Heart left ventricle (tissue), 16 donors: ENCODE measurements at regions not wholly inside any gene's neighbourhood (a gene's known extent, or its start where the extent isn't known, plus 50 kb on each side); places are given as distances from the start of the nearest gene placed in this dataset.

Experiments used
- ATAC-seq, 4 donors: fragments of 200-7000 bp; cut with Tn5 transposase; one replicate each; pipeline ENCODE4 v1.9.1; 2020 to 2022; ENCODE audit warnings: moderate library complexity in 4 of 4, mild to moderate bottlenecking in 3 of 4, moderate number of reproducible peaks in 1 of 4
- DNase-seq, 5 donors: peaks; one replicate each; pipeline ENCODE4 v3.0.0-alpha.2; 2020
- H3K27ac ChIP-seq, 12 donors: fragments of 200-600 bp; sonication (generic) in 4 of 12; one replicate each; pipeline versions ENCODE4 v1.5.0 to v1.8.0; 2016 to 2022; ENCODE audit warnings: mild to moderate bottlenecking in 2 of 12
- H3K27me3 ChIP-seq, 9 donors: fragments of 200-600 bp; sonication (generic) in 2 of 9; one replicate each; pipeline versions ENCODE4 v1.5.1 to v1.8.0; 2016 to 2022; ENCODE audit warnings: mild to moderate bottlenecking in 3 of 9
- H3K36me3 ChIP-seq, 9 donors: fragments of 200-600 bp; sonication (generic) in 2 of 9; one replicate each; pipeline versions ENCODE4 v1.5.0 to v1.8.0; 2018 to 2022; ENCODE audit warnings: mild to moderate bottlenecking in 2 of 9
- H3K4me1 ChIP-seq, 12 donors: fragments of 200-600 bp; sonication (generic) in 4 of 12; one replicate each; pipeline versions ENCODE4 v1.5.0 to v1.8.0; 2016 to 2022; ENCODE audit warnings: mild to moderate bottlenecking in 3 of 12
- H3K4me3 ChIP-seq, 12 donors: fragments of 200-600 bp; sonication (generic) in 4 of 12; one replicate each; pipeline versions ENCODE4 v1.5.0 to v1.8.0; 2017 to 2022; ENCODE audit warnings: mild to moderate bottlenecking in 9 of 12, moderate library complexity in 4 of 12
- H3K9me3 ChIP-seq, 12 donors: fragments of 200-600 bp; sonication (generic) in 4 of 12; one replicate each; pipeline versions ENCODE4 v1.5.0 to v1.8.0; 2016 to 2022; ENCODE audit warnings: mild to moderate bottlenecking in 1 of 12
- POLR2A ChIP-seq, 2 donors: fragments of 450-650 bp; IDR thresholded peaks; one replicate each; pipeline ENCODE4 v1.6.1; 2017; ENCODE audit warnings: antibody characterized with exemption in 2 of 2, mild to moderate bottlenecking in 2 of 2, moderate library complexity in 2 of 2
- WGBS, 4 donors: extraction: QIAGEN DNeasy Blood & Tissue Kit in 2 of 4; methylation state at CpG; one replicate each; pipeline versions ENCODE4 v1.1.5 to v1.1.7; 2013 to 2018; 5-methylcytosine and 5-hydroxymethylcytosine counted together
- intact Hi-C, 10 donors: fragments of 100-400 bp; cut with DNase I; formaldehyde crosslinking; loops; one replicate each; pipeline versions ENCODE4 v1.11.1 to v1.14.2; 2022
- TF ChIP-seq, protein P1 (sequence below), 12 donors: fragments of 200-600 bp; sonication (generic) in 4 of 12; IDR thresholded peaks; one replicate each; pipeline versions ENCODE4 v1.5.0 to v1.8.0; 2018 to 2022; ENCODE audit warnings: antibody characterized with exemption in 12 of 12, mild to moderate bottlenecking in 5 of 12
- donor health status: ischemic (EF 13 %, LVEDD 7.1; RV severe dilation, severe dysfunction).
- donor health status: healthy with polysubstance abuse.
- donor health status: DM: no; HTN: yes; CAD: no.
- donor health status: DM: no; HTN: no; CAD: no.
- donor health status: ischemic (EF 25% LVEDD 6.9; RV normal size, moderate dysfunction).
- donor health status: ischemic (EF 25% LVEDD 5.7; RV mildly dilated, moderate dysfunction).
- donor health status: healthy.
- donor health status: DM: yes; HTN: yes; CAD: no.
- donor health status: ischemic (EF 35%, LVEDD 5.7; RV mildly dilated, moderate dysfunction).
- donor health status: nonischemic (EF 11% LVEDD 7.7; RV severe dilation, severe dysfunction).
- donor health status: DM: yes; HTN: yes; CAD: no.
- donor health status: PGD.
- donor health status: ischemic (EF 29% LVEDD 5.4; RV normal size, mild dysfunction).
- donor health status: nonischemic (EF 23%, LVEDD 6.1; RV moderate dilation, normal function).

GRCh38 chr5:51816427-51816826 lies 433.2 kb downstream of the ISL1 start:
- intact Hi-C loops = no loop called here
- no peaks in the 10 kb centered on the region for H3K4me1 ChIP-seq
- 61 to 75% (median 71%) methylated on average over 2 of the region's 2 CpGs for WGBS, 4 donors
- no peaks in the 10 kb centered on the region for H3K27me3 ChIP-seq
- H3K4me3 ChIP-seq = no peak overlapping the region
- ATAC-seq = no peak
- no peaks in the 10 kb centered on the region for H3K9me3 ChIP-seq
- no peak for DNase-seq
- no peaks in the 10 kb centered on the region for H3K36me3 ChIP-seq
- no peak for TF ChIP-seq POLR2A (IDR thresholded peaks at IDR 0.05)
- TF ChIP-seq, protein P1, sequence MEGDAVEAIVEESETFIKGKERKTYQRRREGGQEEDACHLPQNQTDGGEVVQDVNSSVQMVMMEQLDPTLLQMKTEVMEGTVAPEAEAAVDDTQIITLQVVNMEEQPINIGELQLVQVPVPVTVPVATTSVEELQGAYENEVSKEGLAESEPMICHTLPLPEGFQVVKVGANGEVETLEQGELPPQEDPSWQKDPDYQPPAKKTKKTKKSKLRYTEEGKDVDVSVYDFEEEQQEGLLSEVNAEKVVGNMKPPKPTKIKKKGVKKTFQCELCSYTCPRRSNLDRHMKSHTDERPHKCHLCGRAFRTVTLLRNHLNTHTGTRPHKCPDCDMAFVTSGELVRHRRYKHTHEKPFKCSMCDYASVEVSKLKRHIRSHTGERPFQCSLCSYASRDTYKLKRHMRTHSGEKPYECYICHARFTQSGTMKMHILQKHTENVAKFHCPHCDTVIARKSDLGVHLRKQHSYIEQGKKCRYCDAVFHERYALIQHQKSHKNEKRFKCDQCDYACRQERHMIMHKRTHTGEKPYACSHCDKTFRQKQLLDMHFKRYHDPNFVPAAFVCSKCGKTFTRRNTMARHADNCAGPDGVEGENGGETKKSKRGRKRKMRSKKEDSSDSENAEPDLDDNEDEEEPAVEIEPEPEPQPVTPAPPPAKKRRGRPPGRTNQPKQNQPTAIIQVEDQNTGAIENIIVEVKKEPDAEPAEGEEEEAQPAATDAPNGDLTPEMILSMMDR (IDR thresholded peaks at IDR 0.05) = no peak
- no peak overlapping the region for H3K27ac ChIP-seq

- no peak for TF ChIP-seq POLR2A (IDR thresholded peaks at IDR 0.05)
- TF ChIP-seq, protein P1 (IDR thresholded peaks at IDR 0.05) = no peak
- intact Hi-C loops = no loop called here
- 60 to 76% (median 69%) methylated on average over 3 of the region's 3 CpGs for WGBS, 4 donors
- DNase-seq = no peak
- H3K4me3 ChIP-seq = no peak overlapping the region
- H3K27me3 ChIP-seq = no peaks in the 10 kb centered on the region
- ATAC-seq = no peak
- no peak overlapping the region for H3K27ac ChIP-seq
- H3K36me3 ChIP-seq = no peaks in the 10 kb centered on the region
- no peaks in the 10 kb centered on the region for H3K4me1 ChIP-seq
- no peaks in the 10 kb centered on the region for H3K9me3 ChIP-seq
These were observed 438.4 kb downstream of the ISL1 start for GRCh38 chr5:51821697-51822096.

DNA sequence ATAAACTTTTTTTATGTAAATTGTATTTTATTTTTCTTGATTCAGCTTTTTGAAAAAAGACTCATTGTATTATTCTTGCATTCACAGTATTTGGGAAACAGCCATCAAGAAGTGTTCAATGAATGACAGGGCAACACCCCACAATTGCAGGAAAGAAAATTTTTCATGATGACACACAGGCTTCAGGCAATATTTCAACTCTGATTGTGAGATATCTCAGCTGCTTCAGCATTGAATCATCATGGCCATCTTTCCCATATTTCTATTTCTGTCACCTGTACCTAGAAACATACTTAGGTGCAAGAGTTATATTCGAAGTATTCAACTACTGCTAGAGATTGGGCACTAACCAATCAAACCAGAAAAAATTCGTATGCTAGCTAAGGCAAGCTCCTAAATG lies 446.0 kb downstream of the ISL1 start:
- 53 to 61% (median 56%) methylated on average over 2 of the region's 2 CpGs for WGBS, 4 donors
- Histone ChIP-seq H3K27me3 (no peaks in the 10 kb centered on the region), H3K36me3 (no peaks in the 10 kb centered on the region), H3K4me1 (peaks cover 0 to 3% (median 0%) of the 10 kb centered on the region in 12 donors), H3K9me3 (no peaks in the 10 kb centered on the region), H3K27ac (no peak overlapping the region), H3K4me3 (no peak overlapping the region)
- intact Hi-C loops = no loop called here
- no peak for ATAC-seq
- TF ChIP-seq, protein P1 (IDR thresholded peaks at IDR 0.05) = no peak
- TF ChIP-seq POLR2A (IDR thresholded peaks at IDR 0.05) = no peak
- DNase-seq = no peak

DNA sequence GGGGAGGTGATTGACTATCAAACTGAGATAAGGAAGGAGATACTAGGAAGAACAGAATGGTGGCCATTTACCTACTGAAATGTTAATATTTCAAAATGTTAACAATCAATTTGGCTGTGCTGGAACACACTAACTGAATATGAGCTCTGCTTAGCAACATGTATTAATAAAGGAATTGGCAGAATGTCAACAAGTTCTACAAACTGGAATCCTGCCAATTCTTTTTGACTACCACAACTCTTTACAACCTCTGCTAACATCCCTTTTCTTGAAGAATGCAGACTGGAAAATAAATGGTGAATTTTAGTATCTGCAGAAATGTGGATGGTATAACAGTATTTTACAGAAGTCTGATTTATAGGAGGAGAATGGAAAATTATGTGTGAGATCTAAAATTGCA lies 446.4 kb downstream of the ISL1 start:
- Histone ChIP-seq H3K4me1 (peaks cover 0 to 3% (median 0%) of the 10 kb centered on the region in 12 donors), H3K27ac (no peak overlapping the region), H3K27me3 (no peaks in the 10 kb centered on the region), H3K4me3 (no peak overlapping the region), H3K36me3 (no peaks in the 10 kb centered on the region), H3K9me3 (no peaks in the 10 kb centered on the region)
- intact Hi-C loops = no loop called here
- DNase-seq = no peak
- TF ChIP-seq, protein P1 (IDR thresholded peaks at IDR 0.05) = no peak
- no peak for TF ChIP-seq POLR2A (IDR thresholded peaks at IDR 0.05)
- no peak for ATAC-seq
